ENCODE measurements at regions not wholly inside any gene's neighbourhood (a gene's known extent, or its start where the extent isn't known, plus 50 kb on each side); places are given as distances from the start of the nearest gene placed in this dataset.
A peak's percentile ranks its signal among the peaks of the same experiment; 100 is the strongest.
"Not testable (repeated sequence)": the region's sequence is repeated elsewhere in the genome, so short reads cannot be mapped to it uniquely, and the experiment has no call there.

GRCh38 chr5:57429513-57430120, 53.0 kb downstream of the ACTBL2 start:
- DNase-seq (ENCODE audit: low spot score) = peak; percentile 15

- DNase-seq (ENCODE audit: low spot score) = not testable (repeated sequence)
Observed at GRCh38 chr5:57429021-57429420, 53.6 kb downstream of the ACTBL2 start.

- no peak for DNase-seq (ENCODE audit: low spot score)
Observed at GRCh38 chr5:57422993-57423392, 59.6 kb downstream of the ACTBL2 start.

- DNase-seq (ENCODE audit: low spot score) = no peak
Observed at GRCh38 chr5:57422341-57422740, 60.3 kb downstream of the ACTBL2 start.

- no peak for DNase-seq (ENCODE audit: low spot score)
Observed at GRCh38 chr5:57420801-57421200, 61.8 kb downstream of the ACTBL2 start.

GRCh38 chr5:57417971-57418370, 64.6 kb downstream of the ACTBL2 start:
- DNase-seq (ENCODE audit: low spot score) = no peak

- DNase-seq (ENCODE audit: low spot score) = no peak
Observed at GRCh38 chr5:57417320-57417719, 65.3 kb downstream of the ACTBL2 start.

- DNase-seq (ENCODE audit: low spot score) = no peak
Observed at GRCh38 chr5:57416278-57416994, 66.2 kb downstream of the ACTBL2 start.

- DNase-seq (ENCODE audit: low spot score) = no peak
Observed at GRCh38 chr5:57414857-57415256, 67.8 kb downstream of the ACTBL2 start.

GRCh38 chr5:57414191-57414590, 68.4 kb downstream of the ACTBL2 start:
- DNase-seq (ENCODE audit: low spot score) = no peak

- no peak for DNase-seq (ENCODE audit: low spot score)
Observed at GRCh38 chr5:57413145-57413544, 69.5 kb downstream of the ACTBL2 start.

GRCh38 chr5:57412680-57413079, 69.9 kb downstream of the ACTBL2 start:
- DNase-seq (ENCODE audit: low spot score) = no peak

- no peak for DNase-seq (ENCODE audit: low spot score)
Observed at GRCh38 chr5:57411982-57412381, 70.6 kb downstream of the ACTBL2 start.

- DNase-seq (ENCODE audit: low spot score) = no peak
Observed at GRCh38 chr5:57410374-57411320, 72.0 kb downstream of the ACTBL2 start.

GRCh38 chr5:57408714-57409113, 73.9 kb downstream of the ACTBL2 start:
- no peak for DNase-seq (ENCODE audit: low spot score)

- no peak for DNase-seq (ENCODE audit: low spot score)
Observed at GRCh38 chr5:57408285-57408684, 74.3 kb downstream of the ACTBL2 start.

- no peak for DNase-seq (ENCODE audit: low spot score)
Observed at GRCh38 chr5:57407391-57407790, 75.2 kb downstream of the ACTBL2 start.

- DNase-seq (ENCODE audit: low spot score) = no peak
Observed at GRCh38 chr5:57406641-57407040, 76.0 kb downstream of the ACTBL2 start.

GRCh38 chr5:57405984-57406383, 76.6 kb downstream of the ACTBL2 start:
- DNase-seq (ENCODE audit: low spot score) = no peak

GRCh38 chr5:57402761-57403160, 79.8 kb downstream of the ACTBL2 start:
- DNase-seq (ENCODE audit: low spot score) = no peak

- DNase-seq (ENCODE audit: low spot score) = no peak
Observed at GRCh38 chr5:57402348-57402747, 80.3 kb downstream of the ACTBL2 start.

- no peak for DNase-seq (ENCODE audit: low spot score)
Observed at GRCh38 chr5:57398413-57399093, 84.1 kb downstream of the ACTBL2 start.

Data from pons (tissue), 1 donor.